ENCODE measurements at regions not wholly inside any gene's neighbourhood (a gene's known extent, or its start where the extent isn't known, plus 50 kb on each side); places are given as distances from the start of the nearest gene placed in this dataset.
"Not testable (repeated sequence)": the region's sequence is repeated elsewhere in the genome, so short reads cannot be mapped to it uniquely, and the experiment has no call there.

DNA sequence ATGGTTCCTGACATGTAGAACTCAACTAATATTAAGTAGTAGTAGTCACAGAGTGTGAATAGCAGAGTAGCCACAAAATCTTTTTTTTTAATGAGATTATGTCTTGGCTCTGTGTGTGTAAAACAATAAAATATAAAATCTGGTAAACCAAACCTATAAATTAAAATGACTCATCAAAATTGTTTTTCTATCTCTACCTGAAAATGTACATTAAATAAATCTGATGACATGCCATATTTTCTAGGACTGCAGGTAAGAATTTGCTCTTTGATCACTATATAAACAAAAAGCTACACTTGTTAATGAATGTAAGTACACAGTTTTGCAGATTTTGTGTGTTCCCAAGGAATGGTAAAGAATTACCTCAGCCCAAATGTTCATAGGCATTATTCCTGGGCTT lies 1231.5 kb downstream of the JRKL start:
- Histone ChIP-seq H3K27ac (ENCODE audit: control insufficient read depth, insufficient read depth, low read length) (no peak overlapping the region), H4K20me1 (ENCODE audit: control insufficient read depth, extremely low read depth, insufficient read depth, low read length) (no peaks in the 10 kb centered on the region), H3K79me2 (ENCODE audit: control insufficient read depth, insufficient read depth, low read length) (no peaks in the 10 kb centered on the region), H3K4me2 (ENCODE audit: control insufficient read depth, extremely low read depth, insufficient read depth, low read depth, low read length) (no peak overlapping the region), H2AFZ (ENCODE audit: control insufficient read depth, low read length) (no peak overlapping the region), H3K36me3 (ENCODE audit: control insufficient read depth in 2 of 2, extremely low read depth in 1 of 2, insufficient read depth in 2 of 2, low read length in 2 of 2) (no peaks in the 10 kb centered on the region), H3K9me1 (ENCODE audit: control insufficient read depth, extremely low read depth, insufficient read depth, low read length) (no peaks in the 10 kb centered on the region), H3K4me3 (ENCODE audit: control insufficient read depth in 2 of 3, extremely low read depth in 1 of 3, insufficient read depth in 2 of 3, low read depth in 1 of 3, low read length in 3 of 3) (no peak overlapping the region), H3K4me1 (ENCODE audit: control insufficient read depth, extremely low read depth, insufficient read depth, low read length) (no peaks in the 10 kb centered on the region), H3K27me3 (ENCODE audit: control insufficient read depth, extremely low read depth, insufficient read depth, low read length) (no peaks in the 10 kb centered on the region), H3K9ac (ENCODE audit: control insufficient read depth, extremely low read depth, insufficient read depth, low read length) (no peak overlapping the region), H3K9me3 (ENCODE audit: control insufficient read depth, low read depth, low read length) (no peaks in the 10 kb centered on the region)
- no peak for DNase-seq (ENCODE audit: low read depth, low spot score)
- no peak for FAIRE-seq
- TF ChIP-seq EZH2 (IDR thresholded peaks at IDR 0.05; ENCODE audit: low read length) = no peak
- TF ChIP-seq, protein P1, sequence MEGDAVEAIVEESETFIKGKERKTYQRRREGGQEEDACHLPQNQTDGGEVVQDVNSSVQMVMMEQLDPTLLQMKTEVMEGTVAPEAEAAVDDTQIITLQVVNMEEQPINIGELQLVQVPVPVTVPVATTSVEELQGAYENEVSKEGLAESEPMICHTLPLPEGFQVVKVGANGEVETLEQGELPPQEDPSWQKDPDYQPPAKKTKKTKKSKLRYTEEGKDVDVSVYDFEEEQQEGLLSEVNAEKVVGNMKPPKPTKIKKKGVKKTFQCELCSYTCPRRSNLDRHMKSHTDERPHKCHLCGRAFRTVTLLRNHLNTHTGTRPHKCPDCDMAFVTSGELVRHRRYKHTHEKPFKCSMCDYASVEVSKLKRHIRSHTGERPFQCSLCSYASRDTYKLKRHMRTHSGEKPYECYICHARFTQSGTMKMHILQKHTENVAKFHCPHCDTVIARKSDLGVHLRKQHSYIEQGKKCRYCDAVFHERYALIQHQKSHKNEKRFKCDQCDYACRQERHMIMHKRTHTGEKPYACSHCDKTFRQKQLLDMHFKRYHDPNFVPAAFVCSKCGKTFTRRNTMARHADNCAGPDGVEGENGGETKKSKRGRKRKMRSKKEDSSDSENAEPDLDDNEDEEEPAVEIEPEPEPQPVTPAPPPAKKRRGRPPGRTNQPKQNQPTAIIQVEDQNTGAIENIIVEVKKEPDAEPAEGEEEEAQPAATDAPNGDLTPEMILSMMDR (optimal IDR thresholded peaks at IDR 0.05 in 1 of 3, IDR thresholded peaks at IDR 0.05 in 1 of 3, conservative IDR thresholded peaks at IDR 0.05 in 1 of 3; ENCODE audit: extremely low read depth in 1 of 3, insufficient read depth in 2 of 3, low read length in 3 of 3) = no peak
- dilution Hi-C loops (cut with MboI; ENCODE audit: extremely low pct_ligation_motif_present, low sequenced_read_pairs) = no loop called here

DNA sequence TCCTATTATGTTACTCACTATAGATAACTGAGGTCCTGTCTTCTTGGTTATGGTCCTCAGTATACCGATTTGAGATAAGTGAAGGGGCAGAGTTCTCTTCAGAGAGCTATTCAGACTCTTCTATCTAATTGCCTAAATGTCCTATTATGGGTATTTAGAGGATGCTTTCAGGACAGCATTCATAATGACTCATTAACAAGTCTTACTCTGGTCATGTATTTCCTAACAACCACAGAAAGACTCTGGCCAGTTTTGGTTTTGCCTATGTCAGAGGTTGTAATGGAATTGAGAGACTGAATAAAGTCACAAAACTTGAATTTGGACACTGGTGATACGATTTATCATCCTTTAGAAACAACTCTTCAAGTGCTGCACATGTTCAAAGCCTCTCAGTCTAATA lies 1233.0 kb downstream of the JRKL start:
- no peaks in the 10 kb centered on the region for H3K36me3 ChIP-seq (ENCODE audit: control insufficient read depth in 2 of 2, extremely low read depth in 1 of 2, insufficient read depth in 2 of 2, low read length in 2 of 2)
- no peaks in the 10 kb centered on the region for H3K9me3 ChIP-seq (ENCODE audit: control insufficient read depth, low read depth, low read length)
- no peaks in the 10 kb centered on the region for H3K79me2 ChIP-seq (ENCODE audit: control insufficient read depth, insufficient read depth, low read length)
- dilution Hi-C loops (cut with MboI; ENCODE audit: extremely low pct_ligation_motif_present, low sequenced_read_pairs) = no loop called here
- H3K4me2 ChIP-seq (ENCODE audit: control insufficient read depth, extremely low read depth, insufficient read depth, low read depth, low read length) = no peak overlapping the region
- TF ChIP-seq, protein P1 (optimal IDR thresholded peaks at IDR 0.05 in 1 of 3, IDR thresholded peaks at IDR 0.05 in 1 of 3, conservative IDR thresholded peaks at IDR 0.05 in 1 of 3; ENCODE audit: extremely low read depth in 1 of 3, insufficient read depth in 2 of 3, low read length in 3 of 3) = no peak
- TF ChIP-seq EZH2 (IDR thresholded peaks at IDR 0.05; ENCODE audit: low read length) = no peak
- H4K20me1 ChIP-seq (ENCODE audit: control insufficient read depth, extremely low read depth, insufficient read depth, low read length) = no peaks in the 10 kb centered on the region
- no peaks in the 10 kb centered on the region for H3K9me1 ChIP-seq (ENCODE audit: control insufficient read depth, extremely low read depth, insufficient read depth, low read length)
- H3K4me3 ChIP-seq (ENCODE audit: control insufficient read depth in 2 of 3, extremely low read depth in 1 of 3, insufficient read depth in 2 of 3, low read depth in 1 of 3, low read length in 3 of 3) = no peak overlapping the region
- H3K9ac ChIP-seq (ENCODE audit: control insufficient read depth, extremely low read depth, insufficient read depth, low read length) = no peak overlapping the region
- FAIRE-seq = no peak
- H3K27ac ChIP-seq (ENCODE audit: control insufficient read depth, insufficient read depth, low read length) = no peak overlapping the region
- no peaks in the 10 kb centered on the region for H3K27me3 ChIP-seq (ENCODE audit: control insufficient read depth, extremely low read depth, insufficient read depth, low read length)
- no peaks in the 10 kb centered on the region for H3K4me1 ChIP-seq (ENCODE audit: control insufficient read depth, extremely low read depth, insufficient read depth, low read length)
- DNase-seq (ENCODE audit: low read depth, low spot score) = no peak
- H2AFZ ChIP-seq (ENCODE audit: control insufficient read depth, low read length) = no peak overlapping the region

DNA sequence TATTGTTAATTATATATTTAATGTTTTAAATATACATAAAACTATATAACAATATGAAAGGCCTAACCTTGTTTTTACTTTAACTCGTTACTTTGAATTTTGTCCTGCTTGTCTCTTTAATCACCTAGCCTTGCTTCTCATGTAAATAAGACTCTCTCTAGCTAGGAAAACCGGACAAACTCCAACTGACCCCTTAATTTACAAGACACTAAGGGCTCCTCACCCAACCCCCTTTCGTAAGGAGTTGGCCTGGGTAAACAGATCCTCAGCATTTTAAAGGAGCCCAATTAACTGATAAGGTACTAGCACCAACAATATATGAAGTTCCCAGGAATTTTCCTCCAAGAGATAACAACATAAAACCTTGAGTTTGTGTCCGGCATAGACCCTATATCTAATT lies 1246.9 kb downstream of the JRKL start:
- H3K4me3 ChIP-seq (ENCODE audit: control insufficient read depth in 2 of 3, extremely low read depth in 1 of 3, insufficient read depth in 2 of 3, low read depth in 1 of 3, low read length in 3 of 3); H3K4me2 ChIP-seq (ENCODE audit: control insufficient read depth, extremely low read depth, insufficient read depth, low read depth, low read length); FAIRE-seq; dilution Hi-C loops (cut with MboI; ENCODE audit: extremely low pct_ligation_motif_present, low sequenced_read_pairs); H3K9me1 ChIP-seq (ENCODE audit: control insufficient read depth, extremely low read depth, insufficient read depth, low read length); H3K9ac ChIP-seq (ENCODE audit: control insufficient read depth, extremely low read depth, insufficient read depth, low read length); H4K20me1 ChIP-seq (ENCODE audit: control insufficient read depth, extremely low read depth, insufficient read depth, low read length); H3K4me1 ChIP-seq (ENCODE audit: control insufficient read depth, extremely low read depth, insufficient read depth, low read length); H3K36me3 ChIP-seq (ENCODE audit: control insufficient read depth in 2 of 2, extremely low read depth in 1 of 2, insufficient read depth in 2 of 2, low read length in 2 of 2); DNase-seq (ENCODE audit: low read depth, low spot score); H3K9me3 ChIP-seq (ENCODE audit: control insufficient read depth, low read depth, low read length); H2AFZ ChIP-seq (ENCODE audit: control insufficient read depth, low read length); H3K79me2 ChIP-seq (ENCODE audit: control insufficient read depth, insufficient read depth, low read length); H3K27ac ChIP-seq (ENCODE audit: control insufficient read depth, insufficient read depth, low read length); H3K27me3 ChIP-seq (ENCODE audit: control insufficient read depth, extremely low read depth, insufficient read depth, low read length): not testable (repeated sequence)
